HG03442 (cell line): ENCODE measurements at regions not wholly inside any gene's neighbourhood (a gene's known extent, or its start where the extent isn't known, plus 50 kb on each side); places are given as distances from the start of the nearest gene placed in this dataset.
A peak's percentile ranks its signal among the peaks of the same experiment; 100 is the strongest.
"Not testable (repeated sequence)": the region's sequence is repeated elsewhere in the genome, so short reads cannot be mapped to it uniquely, and the experiment has no call there.

Experiments used
- ATAC-seq: cut with Tn5 transposase; IDR thresholded peaks from one replicate; pipeline ENCODE4 v1.9.1; 2021; ENCODE audit warnings: mild to moderate bottlenecking, moderate library complexity; ENCODE audit not compliant: unreplicated experiment

DNA sequence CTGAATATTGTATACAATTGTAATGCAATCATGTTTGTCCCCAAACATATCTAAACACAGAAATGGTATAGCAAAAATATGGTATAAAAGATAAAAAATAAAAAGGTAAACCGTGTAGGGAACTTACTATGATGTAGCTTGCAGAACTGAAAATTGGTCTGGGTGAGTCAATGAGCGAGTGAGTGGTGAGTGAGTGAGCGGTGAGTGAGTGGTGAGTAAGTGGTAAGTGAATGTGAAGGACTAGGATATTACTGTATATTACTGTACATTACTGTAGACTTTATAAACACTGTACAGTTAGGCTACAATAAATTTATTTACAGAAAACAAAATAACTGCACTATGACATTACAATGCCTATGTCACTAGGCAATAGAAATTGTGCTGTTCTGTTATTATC is 1163.2 kb upstream of the SORCS1 start:
- no peak for ATAC-seq

GRCh38 chr10:108323274-108323798 is 1158.8 kb upstream of the SORCS1 start:
- ATAC-seq, result no peak

- ATAC-seq, result no peak
Observed at GRCh38 chr10:108319434-108320222, 1155.1 kb upstream of the SORCS1 start.

DNA sequence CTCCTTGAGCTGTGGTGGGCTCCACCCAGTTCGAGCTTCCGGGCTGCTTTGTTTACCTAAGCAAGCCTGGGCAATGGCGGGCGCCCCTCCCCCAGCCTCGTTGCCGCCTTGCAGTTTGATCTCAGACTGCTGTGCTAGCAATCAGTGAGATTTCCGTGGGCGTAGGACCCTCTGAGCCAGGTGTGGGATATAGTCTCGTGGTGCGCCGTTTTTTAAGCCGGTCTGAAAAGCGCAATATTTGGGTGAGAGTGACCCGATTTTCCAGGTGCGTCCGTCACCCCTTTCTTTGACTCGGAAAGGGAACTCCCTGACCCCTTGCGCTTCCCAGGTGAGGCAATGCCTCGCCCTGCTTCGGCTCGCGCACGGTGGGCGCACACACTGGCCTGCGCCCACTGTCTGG is 1151.1 kb upstream of the SORCS1 start:
- not testable (repeated sequence) for ATAC-seq

- ATAC-seq, result no peak
Observed at GRCh38 chr10:108307925-108308312, 1143.4 kb upstream of the SORCS1 start.

GRCh38 chr10:108307250-108307924 is 1142.9 kb upstream of the SORCS1 start:
- ATAC-seq, result no peak

- peak; percentile 55 for ATAC-seq
Observed at GRCh38 chr10:108303149-108303548, 1138.6 kb upstream of the SORCS1 start.

GRCh38 chr10:108301002-108301401 is 1136.5 kb upstream of the SORCS1 start:
- ATAC-seq, result no peak

- ATAC-seq, result no peak
Observed at GRCh38 chr10:108290823-108291222, 1126.3 kb upstream of the SORCS1 start.

GRCh38 chr10:108275895-108276685 is 1111.6 kb upstream of the SORCS1 start:
- ATAC-seq, result no peak

GRCh38 chr10:108260383-108260906 is 1095.9 kb upstream of the SORCS1 start:
- no peak for ATAC-seq

DNA sequence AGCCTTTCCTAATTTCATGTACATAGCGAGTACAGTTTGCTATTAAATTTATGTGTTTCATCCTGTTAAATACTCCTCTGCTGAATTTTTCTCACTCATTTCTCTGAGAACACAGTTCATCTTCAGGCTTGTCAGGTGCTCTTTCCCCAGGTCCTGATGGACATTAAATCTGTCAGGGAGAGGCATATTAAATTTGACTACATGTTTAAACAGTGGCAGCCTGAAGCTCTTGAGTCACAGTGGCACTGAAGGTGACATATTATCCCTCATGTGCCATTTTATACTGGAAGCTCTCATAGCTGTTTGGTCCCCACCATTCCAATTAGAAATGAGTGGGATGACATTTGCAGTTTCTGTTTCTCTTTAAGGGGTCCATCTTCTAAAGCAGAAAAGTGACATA is 1089.6 kb upstream of the SORCS1 start:
- ATAC-seq, result no peak

- ATAC-seq, result no peak
Observed at GRCh38 chr10:108252771-108253170, 1088.3 kb upstream of the SORCS1 start.

DNA sequence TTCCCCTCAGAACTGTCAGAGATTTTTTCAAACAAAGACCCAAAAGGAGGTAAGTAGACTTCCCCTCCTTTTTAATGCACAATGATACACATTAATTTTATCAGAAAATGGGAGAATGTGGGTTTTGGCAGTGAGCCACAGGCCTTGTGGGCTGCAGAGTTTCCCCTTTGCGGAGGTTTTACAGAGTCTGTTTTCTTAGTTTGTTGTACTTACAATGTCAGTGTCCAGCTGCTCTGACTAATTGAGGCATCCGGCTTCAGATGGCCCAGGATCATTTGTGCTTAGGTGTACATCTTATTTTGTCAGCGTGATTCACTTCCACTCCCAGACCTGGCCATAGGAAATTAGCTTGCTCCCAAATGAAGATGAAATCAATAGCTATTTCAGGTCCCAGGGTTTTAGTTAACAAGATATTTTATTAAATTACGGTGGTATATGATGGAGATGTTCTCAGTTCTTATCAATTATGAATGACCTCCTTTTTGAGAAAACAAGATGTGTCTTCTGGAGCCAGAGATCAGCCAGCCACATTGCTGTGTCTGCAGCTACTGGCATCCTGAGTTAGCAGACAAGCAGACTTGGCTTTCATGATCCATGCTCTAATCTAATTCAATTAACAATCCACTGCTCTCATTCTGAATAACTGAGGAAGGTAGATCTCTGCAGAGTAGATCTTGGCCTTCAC is 1086.6 kb upstream of the SORCS1 start:
- ATAC-seq, result no peak

DNA sequence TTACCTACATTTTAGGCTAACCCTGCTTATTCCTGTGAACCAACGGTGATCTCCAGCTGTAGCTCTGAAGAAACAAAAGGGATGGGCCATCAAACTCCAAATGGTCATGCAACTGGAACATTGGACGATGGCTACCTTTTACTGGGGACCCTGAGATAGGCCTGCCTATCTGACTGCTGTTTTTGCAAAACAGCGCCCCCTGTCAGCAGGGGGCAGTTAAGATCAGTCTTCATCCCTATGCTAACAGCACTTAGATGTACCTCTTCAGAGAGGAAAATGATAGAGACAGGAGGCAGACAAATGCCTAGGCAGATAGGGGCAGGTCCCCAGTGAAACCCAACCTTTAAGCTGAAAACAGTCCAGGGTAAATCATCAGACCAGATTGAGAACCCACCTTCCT is 1085.4 kb upstream of the SORCS1 start:
- ATAC-seq, result no peak

DNA sequence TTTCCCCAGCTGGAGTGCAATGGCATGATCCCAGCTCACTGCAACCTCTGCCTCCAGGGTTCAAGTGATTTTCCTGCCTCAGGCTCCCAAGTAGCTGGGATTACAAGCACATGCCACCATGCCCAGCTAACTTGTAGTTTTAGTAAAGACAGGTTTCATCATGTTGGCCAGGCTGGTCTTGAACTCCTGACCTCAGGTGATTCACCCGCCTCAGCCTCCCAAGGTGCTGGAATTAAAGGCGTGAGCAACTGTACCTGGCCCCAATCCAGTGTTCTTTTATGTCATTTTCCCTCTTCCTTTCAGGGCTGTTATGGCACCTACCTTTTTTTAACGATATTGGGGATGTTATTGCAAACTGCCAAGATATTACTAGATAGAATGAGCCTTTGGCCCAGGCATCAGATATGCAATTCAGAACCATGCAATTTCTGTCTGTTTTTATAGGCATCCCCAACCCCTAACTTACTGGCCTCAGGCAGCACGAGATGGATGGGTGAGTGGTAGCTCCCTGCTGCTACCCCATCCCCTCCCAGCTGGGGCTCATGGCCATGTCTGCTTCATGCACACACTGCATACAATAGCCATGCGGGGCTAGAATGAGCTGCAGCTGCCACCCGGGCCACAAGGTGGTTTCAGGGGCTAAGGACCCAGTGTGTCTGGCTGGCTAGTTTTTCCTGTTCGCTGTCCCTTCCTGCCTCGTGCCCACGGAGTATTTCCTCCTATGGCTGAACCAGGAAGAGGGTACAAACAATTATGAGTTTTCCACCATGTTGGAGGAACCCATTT is 1080.1 kb upstream of the SORCS1 start:
- ATAC-seq, result no peak

DNA sequence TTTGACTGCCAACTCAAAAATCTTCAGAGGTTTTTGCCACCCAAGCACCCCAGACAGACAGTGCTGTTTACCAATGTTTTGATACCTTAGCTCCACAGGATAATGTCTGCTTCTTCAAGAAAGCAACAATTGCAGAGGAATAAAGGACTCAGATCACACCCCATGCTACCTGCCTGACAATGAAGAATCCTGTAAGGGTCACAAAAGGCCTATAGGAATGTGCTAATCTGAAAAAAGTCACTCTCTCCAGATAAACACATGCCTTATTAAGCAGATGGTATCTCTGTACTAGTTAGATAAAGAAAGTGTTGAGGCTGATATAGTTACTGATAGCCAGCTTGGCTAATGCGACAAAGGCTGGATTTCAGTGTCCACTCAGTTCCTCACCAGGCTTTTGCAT is 1076.7 kb upstream of the SORCS1 start:
- no peak for ATAC-seq

GRCh38 chr10:108238261-108238660 is 1073.8 kb upstream of the SORCS1 start:
- ATAC-seq, result no peak

DNA sequence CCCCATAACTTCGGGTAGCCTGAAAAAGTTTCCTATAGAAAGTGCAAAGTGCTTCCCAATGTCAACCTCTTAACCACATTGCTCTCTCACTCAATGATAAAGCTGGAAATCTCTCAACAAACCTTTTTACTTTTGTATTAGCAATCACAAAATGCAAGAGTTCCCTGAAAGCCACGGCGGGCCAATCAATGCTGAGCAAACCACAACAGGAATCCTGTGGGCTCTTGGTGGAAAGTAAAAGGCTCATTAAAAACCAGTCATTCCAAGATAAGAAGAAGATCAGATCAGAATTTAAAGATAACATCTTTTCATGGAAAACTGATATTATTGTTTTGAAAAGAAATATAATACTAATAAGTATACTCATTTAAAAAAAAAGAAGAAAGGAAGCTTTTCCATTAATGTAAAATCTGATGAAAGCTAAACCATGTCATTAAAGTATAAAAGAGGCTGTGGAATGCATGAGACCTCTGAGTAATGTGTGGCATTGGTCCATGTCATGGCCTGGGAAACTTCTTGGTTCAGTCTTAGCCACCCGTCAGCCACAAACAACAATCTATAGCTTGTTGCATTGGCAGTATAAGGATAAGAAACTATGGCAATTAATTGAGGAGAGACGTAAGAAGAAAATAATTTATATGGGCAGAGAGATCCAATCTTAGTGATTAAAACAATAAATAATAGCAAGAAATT is 1066.1 kb upstream of the SORCS1 start:
- ATAC-seq, result no peak
